ENCODE measurements at regions not wholly inside any gene's neighbourhood (a gene's known extent, or its start where the extent isn't known, plus 50 kb on each side); places are given as distances from the start of the nearest gene placed in this dataset.

DNA sequence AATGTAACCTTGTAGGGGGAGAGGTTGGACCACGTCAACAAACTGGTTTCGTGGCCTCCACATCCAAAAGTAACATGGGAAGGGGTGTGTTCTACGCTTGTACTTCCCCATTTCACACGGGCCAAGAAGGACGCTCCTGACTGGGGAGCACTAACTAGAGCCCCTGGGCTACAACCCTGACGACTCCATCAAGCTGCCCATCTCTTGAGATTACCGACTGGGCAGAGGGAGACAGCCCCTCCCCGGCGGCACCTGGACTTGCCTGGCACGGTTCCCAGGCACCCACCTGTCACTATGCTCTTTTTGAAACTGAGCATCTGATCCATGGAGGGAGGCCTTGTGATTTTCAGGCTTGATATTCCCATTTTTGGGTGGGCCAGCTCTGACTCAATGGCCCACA is 68.5 kb downstream of the SHANK2 start:
- no peak overlapping the region for H3K4me3 ChIP-seq (ENCODE audit: low read length)
- TF ChIP-seq, protein P1, sequence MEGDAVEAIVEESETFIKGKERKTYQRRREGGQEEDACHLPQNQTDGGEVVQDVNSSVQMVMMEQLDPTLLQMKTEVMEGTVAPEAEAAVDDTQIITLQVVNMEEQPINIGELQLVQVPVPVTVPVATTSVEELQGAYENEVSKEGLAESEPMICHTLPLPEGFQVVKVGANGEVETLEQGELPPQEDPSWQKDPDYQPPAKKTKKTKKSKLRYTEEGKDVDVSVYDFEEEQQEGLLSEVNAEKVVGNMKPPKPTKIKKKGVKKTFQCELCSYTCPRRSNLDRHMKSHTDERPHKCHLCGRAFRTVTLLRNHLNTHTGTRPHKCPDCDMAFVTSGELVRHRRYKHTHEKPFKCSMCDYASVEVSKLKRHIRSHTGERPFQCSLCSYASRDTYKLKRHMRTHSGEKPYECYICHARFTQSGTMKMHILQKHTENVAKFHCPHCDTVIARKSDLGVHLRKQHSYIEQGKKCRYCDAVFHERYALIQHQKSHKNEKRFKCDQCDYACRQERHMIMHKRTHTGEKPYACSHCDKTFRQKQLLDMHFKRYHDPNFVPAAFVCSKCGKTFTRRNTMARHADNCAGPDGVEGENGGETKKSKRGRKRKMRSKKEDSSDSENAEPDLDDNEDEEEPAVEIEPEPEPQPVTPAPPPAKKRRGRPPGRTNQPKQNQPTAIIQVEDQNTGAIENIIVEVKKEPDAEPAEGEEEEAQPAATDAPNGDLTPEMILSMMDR (conservative IDR thresholded peaks at IDR 0.05; ENCODE audit: low read length) = no peak

DNA sequence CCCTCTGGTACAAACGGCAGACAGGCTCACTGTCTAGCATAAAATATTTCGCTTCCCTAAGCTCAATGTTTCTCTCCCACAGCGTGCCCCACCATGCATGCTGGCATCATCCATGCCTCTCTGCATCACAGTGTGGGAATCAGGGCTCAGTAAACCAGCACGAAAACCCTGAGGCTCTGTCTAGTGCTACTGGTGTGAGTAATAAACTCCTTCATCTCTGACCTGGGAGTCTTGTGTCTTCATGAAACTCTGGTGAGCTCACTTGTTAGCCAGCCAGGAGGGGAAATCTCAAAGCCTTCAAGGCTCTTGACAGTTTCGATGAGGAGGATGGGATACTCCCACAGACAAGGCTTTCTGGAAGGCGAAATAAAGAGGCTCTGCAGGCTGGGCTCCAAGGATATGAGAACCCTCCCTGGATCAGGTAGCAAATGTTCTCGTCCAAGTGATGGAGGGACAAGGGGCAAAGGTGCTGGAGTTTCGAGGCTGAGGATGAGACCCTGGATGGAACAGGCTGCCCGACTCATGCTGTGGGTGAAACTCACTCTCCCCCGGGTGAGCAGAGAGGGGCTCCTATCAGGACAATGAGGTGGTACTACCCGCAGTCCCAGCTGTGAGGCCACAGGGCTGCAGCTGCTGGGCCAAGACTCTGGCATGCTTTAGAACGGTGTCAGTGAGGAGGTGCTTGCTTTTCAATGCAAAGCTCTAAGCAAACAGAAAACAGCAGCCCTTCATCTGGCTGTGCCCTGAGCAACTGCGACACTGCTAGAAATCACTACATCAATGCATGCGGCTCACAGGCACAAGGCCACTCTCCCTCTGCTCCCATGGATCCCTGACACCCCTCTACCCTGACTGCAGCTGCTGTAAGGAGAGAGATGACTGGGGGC is 69.3 kb downstream of the SHANK2 start:
- no peak for DNase-seq (ENCODE audit: low read depth)
- TF ChIP-seq, protein P1 (conservative IDR thresholded peaks at IDR 0.05; ENCODE audit: low read length) = no peak
- no peak overlapping the region for H3K4me3 ChIP-seq (ENCODE audit: low read length)

More for the DNA sequence above, 68.5 kb downstream of the SHANK2 start:
- no peak for DNase-seq (ENCODE audit: low read depth)

- TF ChIP-seq, protein P1 (conservative IDR thresholded peaks at IDR 0.05; ENCODE audit: low read length) = no peak
- H3K4me3 ChIP-seq (ENCODE audit: low read length) = no peak overlapping the region
- DNase-seq (ENCODE audit: low read depth) = no peak
These were observed 70.8 kb downstream of the SHANK2 start for GRCh38 chr11:71181566-71181965.

DNA sequence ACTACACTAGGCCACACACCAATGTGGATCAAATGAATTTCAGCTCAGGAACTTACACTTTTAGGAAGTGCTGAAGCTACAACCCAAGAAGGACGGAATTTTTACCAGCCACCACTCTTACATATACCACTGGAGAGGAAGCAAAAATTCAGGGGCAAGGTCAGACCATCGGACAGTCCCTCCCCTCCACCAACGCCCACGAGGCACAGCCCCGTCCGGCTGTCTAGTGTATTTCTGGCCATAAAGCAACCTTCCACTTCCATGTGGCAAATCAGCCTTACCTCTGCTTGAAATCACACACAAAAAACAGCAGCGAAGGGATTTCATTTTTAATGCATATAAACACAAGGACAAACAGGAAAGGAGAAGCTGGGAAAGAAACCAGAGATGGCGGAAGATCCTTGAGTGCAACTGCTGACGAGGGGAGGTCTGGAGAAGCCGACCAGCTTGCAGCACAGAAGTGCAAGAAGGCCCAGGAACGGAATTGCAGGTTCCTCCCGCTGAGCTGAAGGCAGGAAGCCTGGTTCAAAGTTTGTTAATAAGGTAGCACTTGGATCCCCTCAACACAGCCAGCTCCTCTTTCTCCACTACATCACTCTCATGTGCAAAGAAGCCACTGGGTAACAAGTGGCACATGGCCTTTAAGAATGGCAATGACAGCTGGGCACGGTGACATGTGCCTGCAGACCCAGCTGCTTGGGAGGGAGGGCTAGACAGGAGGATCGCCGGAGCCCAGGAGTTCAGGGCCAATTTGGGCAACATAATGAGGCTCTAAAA is 71.5 kb downstream of the SHANK2 start:
- TF ChIP-seq, protein P1 (conservative IDR thresholded peaks at IDR 0.05; ENCODE audit: low read length) = no peak
- no peak overlapping the region for H3K4me3 ChIP-seq (ENCODE audit: low read length)
- DNase-seq (ENCODE audit: low read depth) = no peak

GRCh38 chr11:71179877-71180605 is 72.3 kb downstream of the SHANK2 start:
- TF ChIP-seq, protein P1 (conservative IDR thresholded peaks at IDR 0.05; ENCODE audit: low read length) = no peak
- no peak for DNase-seq (ENCODE audit: low read depth)

GRCh38 chr11:71178076-71178475 is 74.3 kb downstream of the SHANK2 start:
- TF ChIP-seq, protein P1 (conservative IDR thresholded peaks at IDR 0.05; ENCODE audit: low read length) = no peak
- H3K4me3 ChIP-seq (ENCODE audit: low read length) = no peak overlapping the region
- DNase-seq (ENCODE audit: low read depth) = no peak

More at GRCh38 chr11:71179877-71180605, 72.3 kb downstream of the SHANK2 start:
- no peak overlapping the region for H3K4me3 ChIP-seq (ENCODE audit: low read length)

Measured in AG10803 (cell line).